NCI-H1092 (cell line): ENCODE measurements at regions not wholly inside any gene's neighbourhood (a gene's known extent, or its start where the extent isn't known, plus 50 kb on each side); places are given as distances from the start of the nearest gene placed in this dataset.

Experiments
- DNase-seq: peaks from one replicate; lab custom pipeline; 2025; lab: John Stamatoyannopoulos, UW

DNA sequence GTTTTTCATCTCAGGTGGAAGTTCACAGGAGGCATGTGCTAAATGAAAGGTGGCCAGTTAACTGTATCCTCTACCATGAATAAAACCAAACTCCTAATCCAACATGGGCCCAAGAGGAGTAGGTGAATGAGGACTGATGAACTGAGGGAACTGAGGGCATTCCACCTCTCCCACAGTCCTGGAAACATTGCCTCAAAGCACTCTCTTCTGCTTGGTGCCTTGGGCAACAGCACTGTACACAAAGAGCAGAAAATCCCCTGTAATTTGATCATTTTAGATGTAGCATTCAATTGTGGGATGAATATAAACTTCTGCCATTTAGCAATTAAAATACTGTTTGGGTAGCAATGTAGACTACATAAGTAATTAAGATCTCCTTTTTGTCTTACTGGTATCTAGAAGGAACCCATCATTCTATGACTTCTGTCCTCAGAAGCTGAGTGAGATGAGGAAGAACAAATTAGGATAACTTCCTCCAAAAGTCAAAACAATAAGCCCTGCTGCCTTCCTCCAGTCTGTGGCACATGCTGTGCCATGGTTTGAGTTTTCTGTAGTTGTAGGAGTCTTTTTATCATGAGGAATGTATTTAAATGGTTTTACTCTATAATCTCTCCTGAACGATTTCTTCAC, 86.7 kb upstream of the ZEB2 start:
- DNase-seq, result no peak

DNA sequence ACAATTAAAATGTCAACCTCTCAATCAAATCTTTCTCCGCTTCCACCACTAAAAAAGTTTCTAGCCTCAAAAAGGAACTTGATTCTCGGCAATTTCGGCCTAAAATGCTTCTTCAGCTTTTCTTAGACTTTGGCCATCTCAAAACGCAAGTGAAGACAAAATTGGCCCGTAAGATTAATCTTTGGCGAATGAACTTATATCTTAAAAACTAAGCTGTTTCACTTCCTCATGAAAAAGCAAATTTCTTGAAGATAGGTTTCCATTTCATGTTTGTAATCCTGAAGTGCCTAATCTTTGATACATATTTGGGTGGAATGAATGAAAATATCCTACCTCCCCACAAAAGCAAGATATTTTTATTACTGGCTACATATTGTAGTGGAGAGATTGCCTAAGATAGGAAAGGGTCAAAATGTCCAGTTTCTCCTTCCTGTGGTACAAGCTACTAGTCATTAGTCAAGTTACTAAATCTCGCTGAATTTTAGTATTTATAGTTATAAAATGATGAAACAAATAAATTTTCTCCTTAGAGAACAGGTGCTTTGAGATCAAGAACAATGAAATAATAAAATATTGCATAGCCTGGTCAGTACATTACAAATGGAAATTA, 85.4 kb upstream of the ZEB2 start:
- no peak for DNase-seq

DNA sequence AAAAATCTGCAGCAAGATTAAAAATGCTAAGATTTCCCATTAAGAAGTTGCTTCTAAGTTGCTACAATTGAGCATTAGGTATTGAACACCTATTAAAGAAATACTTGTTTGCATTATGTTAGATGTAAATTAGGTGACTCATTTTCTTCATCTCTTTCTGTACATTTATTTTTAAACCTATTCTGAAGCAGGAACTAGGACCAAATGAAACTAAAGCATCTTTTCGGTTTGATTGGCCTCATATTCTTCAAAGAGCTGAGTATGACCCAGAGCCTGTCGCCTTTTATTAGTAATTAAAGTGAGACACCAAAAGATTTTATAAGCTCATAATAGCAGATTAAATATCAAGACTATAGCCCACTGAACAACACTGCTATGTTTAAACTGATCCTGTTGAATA, 83.4 kb upstream of the ZEB2 start:
- no peak for DNase-seq

DNA sequence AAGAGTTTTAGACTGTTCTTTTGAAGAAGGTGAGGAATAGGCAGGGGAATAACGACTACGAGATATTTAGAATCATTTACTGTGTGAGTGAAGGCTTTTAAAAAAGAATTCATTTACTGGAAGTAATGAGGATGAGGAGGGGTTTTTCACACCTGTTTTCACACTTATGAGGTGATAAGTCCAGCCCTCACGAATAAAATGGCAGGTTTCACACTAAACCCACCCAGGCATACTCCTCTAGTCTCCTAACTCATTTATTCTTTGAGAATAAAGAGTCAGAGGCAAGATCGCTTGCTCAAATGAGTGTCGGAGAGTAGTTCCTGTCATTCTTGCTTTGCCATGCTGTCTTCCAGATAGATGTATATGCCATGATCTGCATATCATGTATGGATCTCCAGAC, 79.0 kb upstream of the ZEB2 start:
- DNase-seq, result no peak

DNA sequence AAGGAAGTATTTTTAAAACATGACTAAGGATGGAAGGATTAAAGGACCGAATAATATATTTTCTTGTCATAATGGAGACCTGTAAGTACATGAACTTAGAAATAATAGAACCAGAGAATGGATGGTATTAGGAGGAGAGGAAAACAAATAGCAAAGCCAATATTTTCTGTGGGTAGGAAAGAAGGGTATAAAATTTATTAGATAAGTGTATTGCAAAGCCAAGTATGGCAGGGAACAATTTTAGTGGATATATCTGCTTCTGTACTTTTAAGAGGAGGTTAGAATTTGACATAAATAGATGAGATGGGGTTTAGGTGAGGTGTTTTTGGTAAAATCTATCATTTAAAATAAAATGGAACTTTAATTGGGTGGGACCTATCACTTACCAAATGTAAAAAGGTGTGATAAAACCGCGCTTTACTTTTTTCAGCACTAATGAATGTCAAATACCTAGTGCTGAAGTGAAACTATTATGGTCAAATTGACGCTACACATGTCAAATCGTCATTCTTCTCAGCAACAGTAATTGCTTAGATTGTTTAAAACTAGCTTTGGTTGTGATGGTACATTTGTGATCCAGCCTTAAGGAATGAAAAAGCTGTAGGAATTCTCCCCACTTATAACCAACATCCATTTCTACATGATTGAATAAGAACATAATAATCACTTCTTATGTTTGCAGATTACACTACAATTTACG, 78.1 kb upstream of the ZEB2 start:
- no peak for DNase-seq

DNA sequence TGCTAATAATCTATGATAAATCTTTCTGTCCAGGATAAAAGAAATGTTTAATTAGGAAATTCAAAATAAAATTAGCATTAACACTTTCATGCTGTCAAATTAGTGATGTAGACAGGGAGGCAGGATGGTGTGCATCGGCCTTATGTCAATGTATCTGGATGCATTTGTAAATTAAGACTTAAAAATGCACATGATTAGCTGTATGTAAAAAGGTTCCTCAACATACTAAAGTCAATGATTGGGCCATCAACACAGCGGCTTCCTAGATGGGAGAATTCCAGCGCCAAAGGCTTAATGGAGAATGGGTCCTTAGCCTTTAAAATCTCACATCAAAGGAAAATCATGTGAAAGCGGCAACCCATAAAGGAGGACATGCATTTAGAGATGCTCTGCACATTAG, 77.5 kb upstream of the ZEB2 start:
- DNase-seq, result no peak

DNA sequence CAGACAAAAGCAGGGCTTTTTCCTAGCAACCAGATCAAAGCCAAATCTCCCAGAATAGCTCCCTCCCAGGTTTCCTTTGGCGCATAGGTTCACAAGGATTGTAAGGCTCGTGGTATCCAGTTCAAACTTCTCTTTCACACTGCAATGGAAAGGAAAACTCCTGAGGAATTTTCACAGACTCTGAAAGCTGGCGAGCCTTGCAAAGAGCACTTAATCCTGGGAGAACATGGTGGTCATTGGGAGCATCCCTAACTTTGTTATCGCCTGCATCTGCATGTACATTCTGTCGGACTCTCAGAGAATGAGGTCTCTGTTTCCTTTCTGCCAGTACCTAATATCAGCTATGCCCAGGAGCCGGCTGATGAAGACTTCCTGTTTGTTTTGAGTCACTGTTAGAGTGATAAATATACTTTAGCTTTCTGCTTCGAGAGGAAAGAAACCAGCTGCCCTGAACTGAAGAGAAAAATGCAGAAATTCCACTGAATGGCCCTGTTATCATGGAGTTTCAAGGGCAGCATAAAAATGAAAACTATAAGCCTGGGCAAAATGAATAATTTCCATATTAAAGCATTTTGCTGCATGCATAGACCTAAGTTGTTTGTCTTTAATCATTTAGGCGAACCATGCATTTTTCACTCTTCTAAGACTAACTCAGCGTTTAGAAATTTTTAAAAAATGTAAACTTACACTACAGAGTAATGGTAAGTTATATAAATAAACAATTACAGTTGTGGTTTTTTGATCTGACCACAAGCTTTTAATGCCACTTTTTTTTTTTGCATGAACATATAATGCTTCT, 76.4 kb upstream of the ZEB2 start:
- no peak for DNase-seq

DNA sequence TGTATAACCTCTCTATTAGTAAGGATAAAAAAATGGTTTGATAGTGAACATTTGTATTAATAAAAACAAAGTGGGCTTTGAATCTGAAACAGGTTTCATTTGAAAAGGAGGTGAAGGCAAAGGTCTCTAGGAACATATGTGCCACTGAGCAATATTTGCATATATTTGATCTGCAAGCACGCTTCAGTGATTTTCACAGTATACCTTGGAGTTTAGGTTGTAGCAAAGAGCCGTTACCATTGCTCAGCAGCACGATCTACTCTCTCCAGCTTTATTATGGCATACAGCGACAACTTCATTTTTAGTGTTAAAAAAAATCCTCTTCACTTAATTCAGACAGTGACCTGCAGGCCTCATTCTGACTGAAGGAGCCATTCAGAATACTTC, 75.8 kb upstream of the ZEB2 start:
- DNase-seq, result no peak

DNA sequence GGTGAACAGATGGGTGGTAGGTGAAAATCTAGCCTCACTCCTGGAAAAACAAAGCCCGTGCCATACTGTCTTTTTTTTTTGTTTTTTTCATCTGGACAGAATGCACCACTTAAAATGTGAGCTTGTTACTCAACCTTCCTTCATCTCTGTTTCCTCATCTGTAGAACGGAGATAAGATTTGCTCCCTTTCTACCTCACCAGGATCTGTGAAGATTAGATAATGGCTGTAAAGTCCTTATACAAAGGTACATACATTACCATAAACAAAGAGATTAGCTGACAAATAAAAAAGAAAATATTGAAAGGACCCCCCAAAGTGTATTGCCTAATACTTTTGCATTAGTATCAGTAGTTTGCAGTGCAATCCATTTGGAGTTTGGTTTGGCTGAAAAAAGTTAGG, 75.4 kb upstream of the ZEB2 start:
- no peak for DNase-seq

DNA sequence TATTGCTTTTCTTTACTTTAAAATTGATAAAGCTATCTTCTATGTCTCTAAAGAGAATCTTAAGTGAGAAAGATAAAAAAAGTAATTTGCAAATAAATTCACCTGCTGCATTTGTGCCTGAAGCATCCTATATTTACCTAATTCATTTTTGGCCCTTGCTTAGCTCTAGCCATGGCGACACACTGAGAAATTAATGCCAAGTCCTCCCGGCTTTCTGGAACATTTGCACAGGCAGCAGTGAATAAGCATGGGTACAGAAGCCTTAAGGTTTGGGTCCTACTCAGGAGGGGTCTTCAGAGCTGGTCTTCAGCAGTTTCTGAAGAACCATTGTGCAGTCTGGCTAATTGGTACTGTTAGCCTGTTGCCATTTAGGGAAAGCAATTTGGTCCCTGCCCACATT, 73.9 kb upstream of the ZEB2 start:
- DNase-seq, result no peak

DNA sequence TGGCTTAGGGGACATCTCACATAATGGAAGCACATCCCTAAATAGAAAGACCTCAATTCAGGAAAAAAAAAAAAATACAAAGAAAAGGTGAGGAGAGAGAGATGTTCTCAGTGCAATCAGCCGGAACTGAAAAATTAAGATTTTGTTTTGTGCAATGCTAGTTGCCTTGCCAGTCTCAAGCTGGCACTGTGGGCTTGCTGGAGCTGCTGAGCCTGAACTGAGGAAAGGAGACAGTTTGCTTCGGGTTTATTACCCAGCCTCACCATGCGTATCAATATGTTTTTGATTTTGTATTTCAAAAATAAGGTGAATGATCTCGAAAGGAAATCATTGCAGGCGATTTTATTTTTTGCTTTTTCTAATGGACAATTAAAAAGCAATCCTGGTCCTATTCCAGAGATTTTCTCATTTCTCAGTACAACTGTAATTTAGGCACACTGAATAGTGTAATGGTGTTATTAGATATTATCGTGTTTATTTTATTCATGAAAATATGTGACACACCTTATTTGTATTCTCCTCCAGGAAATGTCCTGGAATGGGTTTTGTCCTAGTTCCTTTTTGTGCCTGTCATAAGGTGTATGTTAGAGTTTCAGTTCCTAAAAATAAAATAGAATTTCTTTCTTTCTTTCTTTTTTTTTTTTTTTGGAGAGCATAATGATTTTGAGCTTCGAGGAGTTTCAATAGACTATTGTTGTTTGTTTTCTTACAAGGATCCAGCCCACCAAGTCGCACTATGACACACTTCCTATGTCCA, 72.8 kb upstream of the ZEB2 start:
- no peak for DNase-seq

DNA sequence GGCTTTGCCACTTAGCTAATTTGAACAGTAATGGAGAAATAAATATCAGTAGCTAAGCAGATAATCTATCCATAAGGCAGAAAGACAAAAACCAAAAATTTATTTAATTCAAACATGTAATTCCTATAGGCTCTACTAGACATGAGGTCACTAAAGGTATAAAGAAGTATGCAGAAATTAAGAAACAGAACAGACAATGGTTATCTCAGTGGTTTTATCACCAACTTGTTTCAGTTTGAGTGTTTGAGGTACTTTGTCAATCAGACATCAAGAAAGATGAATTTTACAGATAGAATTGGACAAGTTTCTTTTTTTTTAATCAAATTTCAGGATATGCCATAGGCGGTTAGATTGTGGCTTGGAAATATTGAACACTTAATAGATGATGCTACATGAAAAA, 67.4 kb upstream of the ZEB2 start:
- no peak for DNase-seq

DNA sequence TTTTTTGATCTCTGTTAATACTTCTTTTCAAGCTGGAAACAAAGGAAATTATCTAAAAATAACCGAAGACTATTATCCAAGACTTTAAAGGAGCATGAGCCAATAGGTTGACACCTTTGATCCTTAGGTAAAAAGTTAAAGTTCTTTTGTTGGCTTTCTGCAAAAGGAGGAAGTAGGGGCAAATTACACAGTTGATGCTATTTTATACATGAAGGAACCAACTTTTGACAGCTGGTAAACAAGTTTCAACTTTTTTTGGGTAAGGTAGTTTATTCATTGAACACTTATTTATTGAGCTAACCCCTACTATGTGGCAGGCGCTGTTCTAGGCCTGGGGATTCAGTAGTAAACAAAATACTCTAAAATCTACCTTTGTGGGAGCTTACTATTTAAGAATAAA, 66.6 kb upstream of the ZEB2 start:
- no peak for DNase-seq

DNA sequence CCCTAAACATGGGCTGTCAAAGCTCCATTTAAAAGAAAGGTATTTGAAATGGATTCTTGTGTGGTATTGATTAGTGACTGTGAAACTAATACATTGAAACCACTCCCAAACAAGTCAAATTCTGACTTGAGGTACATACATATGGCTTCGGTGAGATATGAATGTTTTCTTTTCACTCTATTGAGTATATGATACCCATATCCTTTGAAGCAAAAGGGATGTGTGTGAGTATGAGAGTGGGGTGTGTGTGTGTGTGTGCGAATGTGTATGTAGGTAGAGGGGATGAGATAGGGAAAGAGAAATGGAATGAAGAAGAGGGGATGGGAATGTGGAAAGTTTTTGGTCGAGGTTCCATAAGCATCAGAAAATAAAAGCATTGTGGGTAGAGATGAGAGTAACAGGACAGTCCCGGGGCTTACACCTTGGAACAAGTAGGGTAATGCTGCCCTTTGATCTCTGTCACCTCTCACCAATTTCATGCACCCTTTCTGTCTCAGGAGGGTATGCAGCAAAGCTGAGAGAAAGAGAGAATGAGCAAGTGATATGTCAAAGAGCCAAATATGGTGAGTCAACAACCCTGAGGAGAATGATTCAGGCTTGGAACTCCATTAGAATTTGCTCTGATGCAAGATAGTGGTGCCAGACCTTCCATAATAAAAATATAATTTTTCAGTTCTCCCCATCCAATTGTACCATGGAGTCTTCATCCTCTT, 64.0 kb upstream of the ZEB2 start:
- no peak for DNase-seq

DNA sequence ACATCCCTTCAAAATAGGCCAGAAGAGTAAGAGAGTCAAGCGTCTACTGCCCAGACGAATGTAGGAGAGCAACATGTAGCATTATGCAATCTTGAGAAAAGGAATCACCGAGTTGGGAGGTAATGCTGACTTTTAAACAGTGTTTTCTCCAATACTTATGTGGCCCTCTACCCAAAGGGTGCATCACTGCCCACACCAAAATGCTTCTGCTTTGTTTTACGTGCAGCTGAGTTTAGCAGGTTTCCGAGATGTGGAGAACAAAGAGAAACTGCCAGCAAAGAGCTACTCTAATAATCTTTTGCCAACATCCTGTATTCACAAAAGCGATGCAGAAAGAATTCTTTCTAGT, 63.4 kb upstream of the ZEB2 start:
- DNase-seq, result no peak

DNA sequence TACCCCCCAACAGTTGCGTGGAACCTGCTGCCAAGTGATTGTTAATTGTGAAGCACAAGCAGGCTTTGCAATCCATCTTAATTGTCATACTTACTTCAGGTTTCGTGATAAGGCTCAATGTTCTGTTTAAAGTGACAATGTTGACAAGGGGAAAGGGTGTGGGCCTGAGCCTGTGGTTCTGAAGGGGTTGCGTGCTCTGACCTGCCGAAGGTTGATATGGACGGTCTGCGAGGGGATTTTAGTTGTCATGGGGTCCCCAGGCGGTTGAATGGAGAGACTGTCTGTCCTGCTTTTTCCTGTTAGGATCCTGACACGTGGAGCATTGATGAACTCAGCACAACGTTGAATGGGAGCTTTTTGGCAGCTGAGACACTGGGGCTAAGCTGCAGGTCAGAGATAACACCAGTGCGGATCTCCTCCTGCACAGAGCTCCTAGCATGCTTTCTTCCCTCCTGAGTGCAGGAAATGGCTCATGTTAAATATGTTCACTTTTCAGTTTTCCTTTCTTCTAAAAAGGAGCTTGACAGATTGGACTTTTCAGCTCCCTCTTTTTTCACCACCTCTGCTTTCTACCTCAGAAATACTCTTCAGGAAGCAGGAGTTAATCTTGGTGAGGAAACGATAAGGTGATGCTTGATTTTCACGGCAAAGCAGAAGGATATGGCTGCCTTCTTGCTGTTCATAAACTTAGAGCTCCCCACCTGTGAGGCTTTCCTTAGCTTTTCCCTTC, 62.9 kb upstream of the ZEB2 start:
- no peak for DNase-seq

DNA sequence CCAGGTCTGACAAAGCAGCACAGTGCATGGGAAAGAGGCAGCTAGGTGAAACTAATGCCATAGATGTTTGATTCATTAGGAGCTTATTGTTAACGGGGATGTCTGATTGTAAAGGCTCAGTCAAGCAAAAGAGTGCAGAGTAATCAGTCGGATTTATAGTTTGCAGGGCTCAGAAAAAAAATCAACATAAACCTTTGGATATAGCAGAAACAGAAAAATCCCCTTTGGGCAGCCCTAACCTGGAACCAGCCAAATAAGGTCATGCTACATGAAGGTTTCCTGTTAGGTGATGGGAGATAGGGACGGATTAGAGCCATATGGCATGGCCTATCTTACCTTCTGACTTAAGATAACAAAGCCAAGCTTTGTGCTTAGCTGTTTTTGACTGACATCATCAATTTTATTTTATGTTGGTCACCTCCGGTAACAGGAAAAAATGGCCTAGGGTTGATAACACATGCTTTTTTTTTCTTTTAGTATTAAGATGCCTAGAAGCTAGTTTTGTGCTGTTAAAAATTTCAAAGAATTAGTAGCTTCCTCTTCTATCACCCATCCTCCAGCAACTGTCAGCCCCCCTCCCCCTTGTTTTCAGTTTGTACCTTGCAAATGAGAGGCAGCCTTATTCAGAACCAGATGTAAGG, 60.7 kb upstream of the ZEB2 start:
- DNase-seq, result no peak

DNA sequence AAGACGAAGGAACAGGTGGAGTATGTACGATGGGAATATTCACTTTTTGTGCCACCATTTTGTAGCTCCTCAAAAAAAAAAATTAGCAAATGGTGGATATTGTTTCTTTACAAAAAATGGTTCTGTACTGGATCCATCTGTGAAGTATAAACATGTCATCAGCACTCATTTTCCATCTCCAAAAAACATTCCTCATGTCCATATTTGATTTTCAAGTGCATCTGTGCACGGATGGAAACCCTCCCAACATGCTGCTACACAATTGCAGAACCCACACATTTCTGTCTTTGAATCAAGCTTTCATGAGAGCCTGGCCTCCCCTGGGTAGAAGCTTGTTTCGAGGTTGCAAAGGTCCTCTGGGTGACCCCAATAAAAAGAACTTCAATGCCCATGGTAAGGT, 59.6 kb upstream of the ZEB2 start:
- DNase-seq, result no peak

DNA sequence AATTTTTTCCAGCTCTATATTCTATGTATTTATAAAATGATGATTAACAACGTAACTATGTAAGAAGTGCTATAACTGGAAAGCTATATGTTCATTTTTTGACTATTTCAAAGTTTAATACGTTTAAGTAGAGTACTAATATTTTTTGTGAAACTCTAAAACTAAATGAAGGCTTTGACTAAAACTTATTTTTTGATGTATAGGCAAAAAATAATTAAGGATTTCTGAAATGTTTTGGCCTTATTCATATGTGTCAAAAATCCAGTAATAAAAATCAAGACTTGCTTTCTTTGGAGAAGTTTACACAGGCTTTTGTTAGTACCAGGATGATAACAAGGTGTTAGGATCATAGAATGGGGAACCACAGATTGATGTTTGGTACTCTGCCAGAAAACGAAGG, 58.2 kb upstream of the ZEB2 start:
- DNase-seq, result no peak

DNA sequence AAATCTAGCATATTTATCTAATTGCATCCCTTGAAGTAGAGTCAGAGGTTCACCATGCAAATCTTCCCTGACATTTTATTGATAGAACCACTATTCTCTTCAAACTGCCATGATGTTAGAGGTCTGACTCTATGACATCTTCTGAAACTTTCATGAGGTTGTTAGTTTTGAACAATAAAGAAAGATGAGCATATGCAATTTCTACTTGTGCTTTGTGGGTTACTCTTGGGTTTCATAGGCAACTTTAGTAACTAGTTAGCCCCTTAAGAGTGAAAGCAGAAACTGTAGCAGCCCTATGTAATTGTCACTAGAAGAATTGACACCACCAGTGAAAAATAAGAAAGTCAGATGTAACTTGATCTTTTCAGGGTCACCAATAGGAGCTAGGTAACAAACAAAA, 53.1 kb upstream of the ZEB2 start:
- no peak for DNase-seq

DNA sequence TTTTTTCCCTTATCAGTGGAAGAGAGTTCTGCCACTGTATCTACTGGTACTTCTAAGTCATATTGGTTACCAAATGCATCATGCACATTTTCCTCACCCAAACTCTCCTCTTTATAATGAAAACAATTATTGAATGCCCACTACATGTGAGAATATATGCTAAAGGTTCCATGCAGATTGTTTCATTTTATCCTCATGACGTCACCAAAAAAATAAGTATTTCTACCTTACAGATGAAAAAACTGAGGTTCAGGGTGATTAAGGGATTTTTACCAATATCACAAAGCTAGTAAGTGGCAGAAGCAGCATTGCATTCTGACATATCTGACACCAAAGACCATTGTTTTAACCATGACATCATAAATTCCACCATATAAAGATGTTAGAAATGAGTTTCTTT, 51.9 kb upstream of the ZEB2 start:
- no peak for DNase-seq
